OCI-LY3 (cell line): ENCODE measurements at regions not wholly inside any gene's neighbourhood (a gene's known extent, or its start where the extent isn't known, plus 50 kb on each side); places are given as distances from the start of the nearest gene placed in this dataset.

ENCODE experiments used
- EZH2phosphoT487 ChIP-seq: fragments of 200-600 bp; shearing (Covaris generic); IDR thresholded peaks from 2 replicates; pipeline ENCODE4 v1.6.1; 2018; ENCODE audit warnings: antibody characterized with exemption, mixed run types, low read depth
- TF ChIP-seq, protein P1 (sequence below): fragments of 200-600, 300-600 bp; sonication (generic); IDR thresholded peaks from 2 replicates; pipeline ENCODE4 v1.5.1; 2014; ENCODE audit warnings: antibody characterized with exemption, low read length, low read depth

DNA sequence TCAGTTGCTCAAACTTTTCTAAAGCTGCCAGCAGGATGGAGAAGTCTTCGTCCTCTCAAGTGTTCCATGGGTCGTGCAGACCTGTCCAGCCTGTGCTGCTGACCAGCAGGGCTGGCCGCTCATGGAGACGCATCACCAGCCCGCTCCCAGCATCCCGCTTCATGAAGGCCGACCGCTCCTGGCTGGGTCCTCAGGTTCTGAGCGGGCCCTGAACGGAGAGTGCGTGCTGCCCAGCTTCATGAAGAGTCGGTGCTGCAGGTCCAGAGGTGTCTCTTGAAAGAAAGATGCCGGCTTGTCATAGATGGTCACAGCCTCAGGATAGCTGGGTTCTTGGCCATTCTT, 75.8 kb upstream of the KCNAB1 start:
- TF ChIP-seq, protein P1, sequence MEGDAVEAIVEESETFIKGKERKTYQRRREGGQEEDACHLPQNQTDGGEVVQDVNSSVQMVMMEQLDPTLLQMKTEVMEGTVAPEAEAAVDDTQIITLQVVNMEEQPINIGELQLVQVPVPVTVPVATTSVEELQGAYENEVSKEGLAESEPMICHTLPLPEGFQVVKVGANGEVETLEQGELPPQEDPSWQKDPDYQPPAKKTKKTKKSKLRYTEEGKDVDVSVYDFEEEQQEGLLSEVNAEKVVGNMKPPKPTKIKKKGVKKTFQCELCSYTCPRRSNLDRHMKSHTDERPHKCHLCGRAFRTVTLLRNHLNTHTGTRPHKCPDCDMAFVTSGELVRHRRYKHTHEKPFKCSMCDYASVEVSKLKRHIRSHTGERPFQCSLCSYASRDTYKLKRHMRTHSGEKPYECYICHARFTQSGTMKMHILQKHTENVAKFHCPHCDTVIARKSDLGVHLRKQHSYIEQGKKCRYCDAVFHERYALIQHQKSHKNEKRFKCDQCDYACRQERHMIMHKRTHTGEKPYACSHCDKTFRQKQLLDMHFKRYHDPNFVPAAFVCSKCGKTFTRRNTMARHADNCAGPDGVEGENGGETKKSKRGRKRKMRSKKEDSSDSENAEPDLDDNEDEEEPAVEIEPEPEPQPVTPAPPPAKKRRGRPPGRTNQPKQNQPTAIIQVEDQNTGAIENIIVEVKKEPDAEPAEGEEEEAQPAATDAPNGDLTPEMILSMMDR: no peak
- no peak for TF ChIP-seq EZH2phosphoT487
